HepG2 (cell line): ENCODE measurements at regions not wholly inside any gene's neighbourhood (a gene's known extent, or its start where the extent isn't known, plus 50 kb on each side); places are given as distances from the start of the nearest gene placed in this dataset.

Experiments
- ATAC-seq: fragments of 200-7000 bp; cut with Tn5 transposase; 3 replicates; pipeline ENCODE4 v1.9.1; 2020; ENCODE audit warnings: mild to moderate bottlenecking, moderate library complexity
- BruUV-seq: library from RNA; stranded (reverse); fragments of 400-500 nt; replicated peaks from 2 replicates; lab custom pipeline; 2021; lab: Mats Ljungman, UMichigan
- CTCF ChIA-PET: fragments of 300-600 bp; formaldehyde crosslinking; extraction: SDS; loops from one replicate; lab custom pipeline; 2021; ENCODE audit warnings: low total read pairs, inconsistent platforms, low intra/inter-chr PET ratio; lab: Yijun Ruan, JAX
- POLR2A ChIA-PET: fragments of 350-600 bp; sonication (Branson Sonifier 250); formaldehyde crosslinking; loops from one replicate; lab custom pipeline; 2020; ENCODE audit warnings: antibody characterized with exemption, inconsistent platforms; lab: Yijun Ruan, JAX
- DNase-seq: peaks from one replicate; pipeline ENCODE4 v3.0.0-alpha.2; 2015; ENCODE audit warnings: low spot score
- FAIRE-seq: peaks from 3 replicates; lab custom pipeline; 2011; peaks lifted over from hg19 to GRCh38; lab: Jason Lieb, UNC
- H2AFZ ChIP-seq: one replicate; pipeline ENCODE4 v1.6.1; 2011; ENCODE audit warnings: low read length, inconsistent platforms
- H3K27ac ChIP-seq: fragments of 300-600 bp; 3 replicates; pipeline ENCODE4 v1.8.0; 2011; ENCODE audit warnings: mixed run types, mild to moderate bottlenecking, mixed read lengths, low read length, inconsistent platforms; ENCODE audit not compliant: insufficient read depth; ENCODE audit errors: extremely low read length
- H3K27me3 ChIP-seq, 2 experiments: fragments of 200-600 bp in 1 of 2; 2 replicates in 1 of 2; 3 replicates in 1 of 2; pipeline versions ENCODE4 v1.6.0 to v1.8.0; 2011; ENCODE audit warnings: low read length in 2 of 2, mild to moderate bottlenecking in 2 of 2, moderate library complexity in 2 of 2, inconsistent platforms in 1 of 2; ENCODE audit not compliant: insufficient read depth in 2 of 2, control insufficient read depth in 1 of 2
- H3K36me3 ChIP-seq, 2 experiments: fragments of 200-600 bp in 1 of 2; replicated peaks in 1 of 2; 2 replicates in 1 of 2; 3 replicates in 1 of 2; pipeline versions ENCODE4 v1.5.1 to v1.8.0; 2011; ENCODE audit warnings: low read length in 2 of 2, inconsistent platforms in 1 of 2; ENCODE audit not compliant: insufficient read depth in 2 of 2, control insufficient read depth in 1 of 2
- H3K4me1 ChIP-seq: 2 replicates; pipeline ENCODE4 v1.5.1; 2012; ENCODE audit warnings: low read length, inconsistent platforms; ENCODE audit not compliant: insufficient read depth
- H3K4me2 ChIP-seq: 2 replicates; pipeline ENCODE4 v1.6.0; 2011; ENCODE audit warnings: low read depth, low read length, inconsistent platforms
- H3K4me3 ChIP-seq, 3 experiments: fragments of 200-600 bp in 1 of 3; sonication (generic), shearing (Covaris generic) in 1 of 3; replicated peaks in 1 of 3; 2 replicates each; pipeline ENCODE4 v1.5.1; 2011 to 2016; ENCODE audit warnings: low read length in 3 of 3, inconsistent platforms in 2 of 3, low read depth in 2 of 3, mild to moderate bottlenecking in 2 of 3, control low read depth in 1 of 3, mixed read lengths in 1 of 3; ENCODE audit not compliant: insufficient read depth in 1 of 3
- H3K79me2 ChIP-seq: one replicate; pipeline ENCODE4 v1.6.1; 2011; ENCODE audit warnings: low read length, inconsistent platforms; ENCODE audit not compliant: insufficient read depth
- H3K9ac ChIP-seq: 2 replicates; pipeline ENCODE4 v1.6.0; 2011; ENCODE audit warnings: mild to moderate bottlenecking, low read depth, low read length, inconsistent platforms; ENCODE audit not compliant: insufficient read depth
- H3K9me3 ChIP-seq: 2 replicates; pipeline ENCODE4 v1.5.1; 2012; ENCODE audit warnings: mild to moderate bottlenecking, low read length
- H4K20me1 ChIP-seq: 2 replicates; pipeline ENCODE4 v1.6.0; 2011; ENCODE audit warnings: inconsistent platforms, mild to moderate bottlenecking, low read length, moderate library complexity; ENCODE audit not compliant: insufficient read depth
- ATF7 ChIP-seq, 2 experiments: fragments of 450-650 bp in 1 of 2; sonication (generic) in 1 of 2; formaldehyde crosslinking in 1 of 2; IDR thresholded peaks; 2 replicates each; pipeline versions ENCODE4 v1.4.0 to v1.6.1; 2016 to 2020; ENCODE audit warnings: antibody characterized with exemption in 1 of 2, mild to moderate bottlenecking in 1 of 2, missing genetic modification reagents in 1 of 2
- HNRNPUL1 ChIP-seq: fragments of 200-400 bp; formaldehyde crosslinking; IDR thresholded peaks from 2 replicates; pipeline ENCODE4 v1.6.1; 2017; ENCODE audit warnings: low read depth, mild to moderate bottlenecking, low read length, moderate library complexity
- HOXA3 ChIP-seq: sonication (generic); formaldehyde crosslinking; IDR thresholded peaks from 2 replicates; pipeline ENCODE4 v1.5.0; 2020; ENCODE audit warnings: missing genetic modification reagents
- HOXA7 ChIP-seq: sonication (generic); formaldehyde crosslinking; IDR thresholded peaks from 2 replicates; pipeline ENCODE4 v1.8.1; 2022; ENCODE audit warnings: mild to moderate bottlenecking, missing genetic modification reagents, moderate library complexity
- IKZF1 ChIP-seq: fragments of 450-650 bp; IDR thresholded peaks from 2 replicates; pipeline ENCODE4 v1.7.1; 2016
- MATR3 ChIP-seq: sonication (generic); formaldehyde crosslinking; IDR thresholded peaks from 2 replicates; pipeline ENCODE4 v1.4.0; 2020; ENCODE audit warnings: missing genetic modification reagents
- MLLT10 ChIP-seq: sonication (generic); formaldehyde crosslinking; IDR thresholded peaks from 2 replicates; pipeline ENCODE4 v1.4.0; 2020; ENCODE audit warnings: missing genetic modification reagents
- POGK ChIP-seq: sonication (generic); formaldehyde crosslinking; conservative IDR thresholded peaks from 2 replicates; pipeline ENCODE4 v1.8.0; 2022; ENCODE audit warnings: mild to moderate bottlenecking, moderate library complexity, missing genetic modification reagents
- PRDM15 ChIP-seq: sonication (generic); formaldehyde crosslinking; IDR thresholded peaks from 2 replicates; pipeline ENCODE4 v1.4.0; 2020; ENCODE audit warnings: missing genetic modification reagents
- TBX3 ChIP-seq: fragments of 450-650 bp; IDR thresholded peaks from 2 replicates; pipeline ENCODE4 v1.6.1; 2017; ENCODE audit warnings: antibody characterized with exemption, mild to moderate bottlenecking, inconsistent platforms, borderline replicate concordance
- ZBTB7A ChIP-seq: sonication (generic); formaldehyde crosslinking; IDR thresholded peaks from 2 replicates; pipeline ENCODE4 v1.8.0; 2022; ENCODE audit warnings: mild to moderate bottlenecking, missing genetic modification reagents
- ZNF335 ChIP-seq: sonication (generic); formaldehyde crosslinking; IDR thresholded peaks from 2 replicates; pipeline ENCODE4 v1.4.0; 2020; ENCODE audit warnings: missing genetic modification reagents
- ZNF382 ChIP-seq: sonication (generic); formaldehyde crosslinking; IDR thresholded peaks from 2 replicates; pipeline ENCODE4 v1.5.0; 2020; ENCODE audit warnings: missing genetic modification reagents, mild to moderate bottlenecking, borderline replicate concordance
- ZNF773 ChIP-seq: sonication (generic); formaldehyde crosslinking; IDR thresholded peaks from 2 replicates; pipeline ENCODE4 v1.4.0; 2020; ENCODE audit warnings: missing genetic modification reagents, borderline replicate concordance
- ZZZ3 ChIP-seq: sonication (generic); formaldehyde crosslinking; IDR thresholded peaks from 2 replicates; pipeline ENCODE4 v1.4.0; 2020; ENCODE audit warnings: missing genetic modification reagents, mild to moderate bottlenecking, borderline replicate concordance
- WGBS: methylation state at CpG from one replicate; pipeline ENCODE4 v1.1.6; 2017; ENCODE audit warnings: low lambda C conversion rate; 5-methylcytosine and 5-hydroxymethylcytosine counted together
- in situ Hi-C: cut with HindIII; loops from 2 replicates; pipeline ENCODE4 v1.10.0; 2017; ENCODE audit warnings: low pct_unique_long_range_greater_than_20kb; ENCODE audit not compliant: extremely low pct_ligation_motif_present
- intact Hi-C: fragments of 100-400 bp; cut with micrococcal nuclease; formaldehyde crosslinking; loops from one replicate; pipeline ENCODE4 v1.10.0; 2022; ENCODE audit not compliant: unreplicated experiment

- FAIRE-seq: no peak
- H4K20me1 ChIP-seq: no peaks in the 10 kb centered on the region
- intact Hi-C loops: no loop called here
- peaks cover 0 to 6% of the 10 kb centered on the region in 2 experiments; a peak in 2 of 5 replicates for H3K27me3 ChIP-seq
- ATAC-seq: no peak
- no peaks in the 10 kb centered on the region for H3K36me3 ChIP-seq
- WGBS: 4% methylated on average over 3 of the region's 4 CpGs
- no peak for DNase-seq
- H3K9me3 ChIP-seq: no peaks in the 10 kb centered on the region
- no peak overlapping the region for H3K9ac ChIP-seq
- no TSS peak for BruUV-seq
- no peak overlapping the region for H3K27ac ChIP-seq
- in situ Hi-C loops: no loop called here
- H2AFZ ChIP-seq: no peak overlapping the region
- no peak overlapping the region for H3K4me3 ChIP-seq
- no peak overlapping the region for H3K4me2 ChIP-seq
- POLR2A ChIA-PET: no interaction called here
- no peaks in the 10 kb centered on the region for H3K4me1 ChIP-seq
- H3K79me2 ChIP-seq: no peaks in the 10 kb centered on the region
- TF ChIP-seq POGK (CRISPR knock-in tag): no peak
- TF ChIP-seq MATR3: no peak
- no peak for TF ChIP-seq ZNF335 (CRISPR knock-in tag)
- TF ChIP-seq HNRNPUL1: no peak
- no peak for TF ChIP-seq ATF7 (IDR thresholded peaks at IDR 0.05)
- no peak for TF ChIP-seq ATF7 (CRISPR knock-in tag; IDR thresholded peaks at IDR 0.05)
- TF ChIP-seq ZZZ3 (CRISPR knock-in tag): no peak
- no peak for TF ChIP-seq IKZF1
- TF ChIP-seq PRDM15: no peak
- TF ChIP-seq ZBTB7A: no peak
- no peak for TF ChIP-seq MLLT10
- no peak for TF ChIP-seq ZNF773 (CRISPR knock-in tag)
- no peak for TF ChIP-seq HOXA7
- TF ChIP-seq ZNF382 (CRISPR knock-in tag): no peak
- TF ChIP-seq TBX3: no peak
- TF ChIP-seq HOXA3 (CRISPR knock-in tag): no peak
- CTCF ChIA-PET: no interaction called here
These were observed 152.2 kb upstream of the PDE1C start for GRCh38 chr7:32222251-32222900.
